Lower leg skin (tissue), 4 donors: ENCODE measurements at regions not wholly inside any gene's neighbourhood (a gene's known extent, or its start where the extent isn't known, plus 50 kb on each side); places are given as distances from the start of the nearest gene placed in this dataset.
"Not testable (repeated sequence)": the region's sequence is repeated elsewhere in the genome, so short reads cannot be mapped to it uniquely, and the experiment has no call there.

Source experiments
- DNase-seq, 2 donors: peaks; one replicate each; pipeline ENCODE4 v3.0.0-alpha.2; 2019; ENCODE audit warnings: low spot score in 2 of 2
- H3K4me3 ChIP-seq: fragments of 200-600 bp; sonication (generic); 2 replicates; pipeline ENCODE4 v1.5.1; 2017; ENCODE audit warnings: mild to moderate bottlenecking, low read depth; ENCODE audit not compliant: poor library complexity, severe bottlenecking
- CTCF ChIP-seq, 3 donors: fragments of 450-650 bp; IDR thresholded peaks; one replicate each; pipeline ENCODE4 v1.5.1; 2016; ENCODE audit warnings: antibody characterized with exemption in 3 of 3, mild to moderate bottlenecking in 3 of 3, moderate library complexity in 2 of 3
- POLR2A ChIP-seq, 2 donors: fragments of 450-650 bp; IDR thresholded peaks; one replicate each; pipeline ENCODE4 v1.6.1; 2016 to 2017; ENCODE audit warnings: antibody characterized with exemption in 2 of 2, mild to moderate bottlenecking in 1 of 2, moderate library complexity in 1 of 2
- WGBS, 2 donors: methylation state at CpG; one replicate each; pipeline ENCODE4 v1.1.5; 2018; 5-methylcytosine and 5-hydroxymethylcytosine counted together
- intact Hi-C: fragments of 100-400 bp; cut with DNase I; formaldehyde crosslinking; loops from one replicate; pipeline ENCODE4 v1.15.0; 2023; ENCODE audit warnings: low total_unique reads

DNA sequence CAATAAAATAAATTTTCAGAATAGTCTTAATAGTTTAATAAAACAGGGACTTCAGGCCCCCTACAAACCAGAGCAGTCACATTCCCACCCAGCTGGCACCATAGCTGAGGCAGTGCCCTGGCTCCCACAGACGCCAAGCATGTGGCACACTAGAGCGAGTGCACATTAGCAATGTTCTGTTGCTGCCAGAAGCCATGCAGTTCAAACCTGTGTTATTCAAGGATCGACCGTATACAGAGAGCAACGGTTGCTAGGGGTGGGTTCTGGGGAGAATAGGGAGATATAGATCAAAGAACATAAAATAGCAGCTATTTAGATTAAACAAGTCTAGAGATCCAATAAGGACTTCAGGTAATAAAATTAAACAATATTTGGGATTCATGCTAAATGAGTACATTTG is 419.3 kb upstream of the KLHL1 start:
- no peak for TF ChIP-seq CTCF (IDR thresholded peaks at IDR 0.05)

DNA sequence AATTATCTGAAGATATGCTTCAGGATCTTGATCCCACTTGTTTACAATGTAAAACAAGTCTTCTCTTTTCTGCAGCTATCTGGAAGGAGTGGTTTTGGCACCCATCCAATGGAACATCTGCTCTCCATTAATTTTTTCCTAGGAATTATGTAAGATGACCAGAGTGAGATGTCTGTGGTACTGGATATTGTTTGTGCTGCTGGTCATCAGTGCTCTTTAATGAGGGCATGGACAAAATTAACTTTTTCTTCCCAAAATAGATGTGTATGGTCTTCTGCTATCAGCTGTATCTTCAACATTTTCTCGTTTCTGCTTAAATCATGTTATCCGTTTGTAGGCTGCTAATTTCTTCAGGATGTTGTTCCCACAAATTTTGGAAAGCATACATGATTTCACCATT is 415.4 kb upstream of the KLHL1 start:
- no peak overlapping the region for H3K4me3 ChIP-seq
- intact Hi-C loops, result no loop called here
- no peak for TF ChIP-seq CTCF (IDR thresholded peaks at IDR 0.05)
- no peak for TF ChIP-seq POLR2A (IDR thresholded peaks at IDR 0.05)
- 48 to 51% methylated on average over 2 of the region's 2 CpGs for WGBS, 2 donors
- DNase-seq, result no peak

More for the DNA sequence above, 419.3 kb upstream of the KLHL1 start:
- 51 to 67% methylated on average over 5 of the region's 5 CpGs for WGBS, 2 donors
- intact Hi-C loops, result no loop called here
- no peak overlapping the region for H3K4me3 ChIP-seq
- DNase-seq, result no peak

- H3K4me3 ChIP-seq, result no peak overlapping the region
- no peak for DNase-seq
- WGBS, 2 donors, result 51 to 64% methylated on average over 2 of the region's 2 CpGs
- intact Hi-C loops, result no loop called here
- TF ChIP-seq CTCF (IDR thresholded peaks at IDR 0.05) (no peak), POLR2A (IDR thresholded peaks at IDR 0.05) (no peak)
Measured at GRCh38 chr13:70520275-70521036, 412.2 kb upstream of the KLHL1 start.

DNA sequence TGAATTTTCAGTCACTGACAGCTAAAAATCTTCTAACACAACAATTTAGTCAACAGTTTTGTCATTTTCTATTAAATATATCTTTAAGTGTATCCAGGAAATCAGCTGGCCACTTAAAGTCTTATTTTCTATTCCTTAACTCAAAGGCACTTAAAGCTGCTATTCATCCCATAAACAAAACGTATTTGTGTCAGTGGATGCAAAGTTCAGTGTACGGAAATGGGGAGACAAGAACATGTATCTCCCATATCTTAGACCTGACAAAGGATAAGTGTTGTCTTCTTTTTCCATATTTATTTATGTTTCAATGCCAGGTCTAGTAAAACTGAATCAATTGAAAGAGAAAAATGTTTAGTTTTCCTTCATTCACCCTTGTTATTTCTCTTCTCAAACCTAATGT is 409.8 kb upstream of the KLHL1 start:
- 79 to 82% methylated on average over 2 of the region's 2 CpGs for WGBS, 2 donors
- TF ChIP-seq POLR2A (IDR thresholded peaks at IDR 0.05) (no peak), CTCF (IDR thresholded peaks at IDR 0.05) (no peak)
- intact Hi-C loops, result no loop called here

GRCh38 chr13:70516226-70516625 is 408.0 kb upstream of the KLHL1 start:
- no peak for DNase-seq
- no peak overlapping the region for H3K4me3 ChIP-seq
- intact Hi-C loops, result no loop called here
- TF ChIP-seq POLR2A (IDR thresholded peaks at IDR 0.05) (no peak), CTCF (IDR thresholded peaks at IDR 0.05) (no peak)
- 60 to 67% methylated on average over 2 of the region's 2 CpGs for WGBS, 2 donors

More for the DNA sequence above, 409.8 kb upstream of the KLHL1 start:
- H3K4me3 ChIP-seq, result no peak overlapping the region
- DNase-seq, result no peak

DNA sequence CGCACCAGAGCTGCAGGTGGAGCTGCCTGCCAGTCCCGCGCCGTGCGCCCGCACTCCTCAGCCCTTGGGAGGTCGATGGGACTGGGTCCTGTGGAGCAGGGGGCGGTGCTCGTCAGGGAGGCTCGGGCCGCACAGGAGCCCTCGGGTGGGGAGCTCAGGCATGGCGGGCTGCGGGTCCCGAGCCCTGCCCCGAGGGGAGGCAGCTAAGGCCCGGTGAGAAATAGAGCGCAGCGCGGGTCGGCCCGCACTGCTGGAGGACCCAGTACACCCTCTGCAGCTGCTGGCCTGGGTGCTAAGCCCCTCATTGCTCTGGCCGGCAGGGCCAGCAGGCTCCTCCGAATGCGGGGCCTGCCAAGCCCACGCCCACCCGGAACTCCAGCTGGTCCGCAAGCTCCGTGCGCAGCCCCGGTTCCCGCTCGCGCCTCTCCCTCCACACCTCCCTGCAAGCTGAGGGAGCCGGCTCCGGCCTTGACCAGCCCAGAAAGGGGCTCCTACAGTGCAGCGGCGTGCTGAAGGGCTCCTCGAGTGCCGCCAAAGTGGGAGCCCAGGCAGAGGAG is 403.7 kb upstream of the KLHL1 start:
- DNase-seq, H3K4me3 ChIP-seq, intact Hi-C loops: not testable (repeated sequence)
- 94 to 97% methylated on average over 7 to 28 of the region's 40 CpGs for WGBS, 2 donors
